ENCODE measurements at regions not wholly inside any gene's neighbourhood (a gene's known extent, or its start where the extent isn't known, plus 50 kb on each side); places are given as distances from the start of the nearest gene placed in this dataset.

GRCh38 chr6:12613811-12614210 lies 102.8 kb upstream of the PHACTR1 start:
- TF ChIP-seq, protein P1, sequence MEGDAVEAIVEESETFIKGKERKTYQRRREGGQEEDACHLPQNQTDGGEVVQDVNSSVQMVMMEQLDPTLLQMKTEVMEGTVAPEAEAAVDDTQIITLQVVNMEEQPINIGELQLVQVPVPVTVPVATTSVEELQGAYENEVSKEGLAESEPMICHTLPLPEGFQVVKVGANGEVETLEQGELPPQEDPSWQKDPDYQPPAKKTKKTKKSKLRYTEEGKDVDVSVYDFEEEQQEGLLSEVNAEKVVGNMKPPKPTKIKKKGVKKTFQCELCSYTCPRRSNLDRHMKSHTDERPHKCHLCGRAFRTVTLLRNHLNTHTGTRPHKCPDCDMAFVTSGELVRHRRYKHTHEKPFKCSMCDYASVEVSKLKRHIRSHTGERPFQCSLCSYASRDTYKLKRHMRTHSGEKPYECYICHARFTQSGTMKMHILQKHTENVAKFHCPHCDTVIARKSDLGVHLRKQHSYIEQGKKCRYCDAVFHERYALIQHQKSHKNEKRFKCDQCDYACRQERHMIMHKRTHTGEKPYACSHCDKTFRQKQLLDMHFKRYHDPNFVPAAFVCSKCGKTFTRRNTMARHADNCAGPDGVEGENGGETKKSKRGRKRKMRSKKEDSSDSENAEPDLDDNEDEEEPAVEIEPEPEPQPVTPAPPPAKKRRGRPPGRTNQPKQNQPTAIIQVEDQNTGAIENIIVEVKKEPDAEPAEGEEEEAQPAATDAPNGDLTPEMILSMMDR (IDR thresholded peaks at IDR 0.05) = no peak
- no peak overlapping the region for H3K4me3 ChIP-seq
- H3K9me3 ChIP-seq = no peaks in the 10 kb centered on the region
- ATAC-seq = no peak
- no peaks in the 10 kb centered on the region for H3K36me3 ChIP-seq (ENCODE audit: low read depth)
- H3K4me1 ChIP-seq (ENCODE audit: low read depth) = no peaks in the 10 kb centered on the region
- intact Hi-C loops (cut with DNase I, micrococcal nuclease) = no loop called here
- no peak for DNase-seq

DNA sequence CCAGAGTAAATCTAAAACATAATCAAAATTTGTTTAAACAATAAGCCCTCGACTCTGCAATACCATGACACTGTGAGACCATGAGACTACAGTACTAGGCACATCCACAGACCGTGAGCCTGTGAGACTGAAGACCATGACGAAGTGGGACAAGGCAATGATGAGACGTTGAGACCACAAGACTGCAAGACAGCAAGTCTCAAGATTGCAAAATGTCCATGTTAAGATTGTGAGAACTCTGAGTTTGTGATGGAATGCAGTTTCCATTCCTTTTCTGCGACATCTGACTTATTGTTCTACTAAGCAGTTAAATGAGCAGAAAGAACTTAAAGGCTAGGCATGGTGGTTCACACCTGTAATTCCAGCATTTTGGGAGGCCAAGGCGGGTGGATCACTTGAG lies 102.1 kb upstream of the PHACTR1 start:
- DNase-seq (no peak), ATAC-seq (no peak)
- Histone ChIP-seq H3K9me3 (no peaks in the 10 kb centered on the region), H3K4me1 (ENCODE audit: low read depth) (no peaks in the 10 kb centered on the region), H3K36me3 (ENCODE audit: low read depth) (no peaks in the 10 kb centered on the region), H3K4me3 (no peak overlapping the region)
- intact Hi-C loops (cut with DNase I, micrococcal nuclease) = no loop called here
- TF ChIP-seq, protein P1 (IDR thresholded peaks at IDR 0.05) = no peak

DNA sequence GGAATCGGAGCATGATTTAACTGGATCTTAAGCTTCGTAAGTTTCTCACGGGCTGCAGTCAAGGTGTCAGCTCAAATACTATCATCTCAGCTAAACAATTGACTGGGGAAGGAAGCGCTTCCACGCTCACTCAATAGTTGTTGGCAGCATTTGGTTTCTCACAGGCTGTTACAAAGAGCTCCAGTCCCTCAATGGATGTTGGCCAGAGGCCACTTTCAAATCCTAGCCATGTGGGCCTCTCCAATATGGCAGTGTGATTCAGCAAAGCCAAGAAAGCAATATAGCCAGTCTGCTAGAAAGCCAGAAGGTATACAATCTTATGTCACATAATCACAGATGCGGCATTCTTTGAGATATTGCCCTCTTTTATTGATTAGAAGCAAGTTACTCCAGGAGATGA lies 98.3 kb upstream of the PHACTR1 start:
- Histone ChIP-seq H3K4me1 (ENCODE audit: low read depth) (no peaks in the 10 kb centered on the region), H3K4me3 (no peak overlapping the region), H3K36me3 (ENCODE audit: low read depth) (no peaks in the 10 kb centered on the region), H3K9me3 (no peaks in the 10 kb centered on the region)
- DNase-seq (no peak), ATAC-seq (no peak)
- TF ChIP-seq, protein P1 (IDR thresholded peaks at IDR 0.05) = no peak
- intact Hi-C loops (cut with DNase I, micrococcal nuclease) = no loop called here

GRCh38 chr6:12621754-12622153 lies 94.8 kb upstream of the PHACTR1 start:
- H3K9me3 ChIP-seq = no peaks in the 10 kb centered on the region
- no peaks in the 10 kb centered on the region for H3K4me1 ChIP-seq (ENCODE audit: low read depth)
- DNase-seq (peak in 1 of 3 donors; percentile 8), ATAC-seq (no peak)
- H3K4me3 ChIP-seq = no peak overlapping the region
- intact Hi-C loops (cut with DNase I, micrococcal nuclease) = no loop called here
- TF ChIP-seq, protein P1 (IDR thresholded peaks at IDR 0.05) = no peak
- no peaks in the 10 kb centered on the region for H3K36me3 ChIP-seq (ENCODE audit: low read depth)

- intact Hi-C loops (cut with DNase I, micrococcal nuclease) = no loop called here
- H3K4me3 ChIP-seq = no peak overlapping the region
- H3K4me1 ChIP-seq (ENCODE audit: low read depth) = no peaks in the 10 kb centered on the region
- no peaks in the 10 kb centered on the region for H3K36me3 ChIP-seq (ENCODE audit: low read depth)
- no peak for ATAC-seq
- DNase-seq = no peak
- no peaks in the 10 kb centered on the region for H3K9me3 ChIP-seq
- TF ChIP-seq, protein P1 (IDR thresholded peaks at IDR 0.05) = no peak
Measured at GRCh38 chr6:12622566-12622965, 94.0 kb upstream of the PHACTR1 start.

DNA sequence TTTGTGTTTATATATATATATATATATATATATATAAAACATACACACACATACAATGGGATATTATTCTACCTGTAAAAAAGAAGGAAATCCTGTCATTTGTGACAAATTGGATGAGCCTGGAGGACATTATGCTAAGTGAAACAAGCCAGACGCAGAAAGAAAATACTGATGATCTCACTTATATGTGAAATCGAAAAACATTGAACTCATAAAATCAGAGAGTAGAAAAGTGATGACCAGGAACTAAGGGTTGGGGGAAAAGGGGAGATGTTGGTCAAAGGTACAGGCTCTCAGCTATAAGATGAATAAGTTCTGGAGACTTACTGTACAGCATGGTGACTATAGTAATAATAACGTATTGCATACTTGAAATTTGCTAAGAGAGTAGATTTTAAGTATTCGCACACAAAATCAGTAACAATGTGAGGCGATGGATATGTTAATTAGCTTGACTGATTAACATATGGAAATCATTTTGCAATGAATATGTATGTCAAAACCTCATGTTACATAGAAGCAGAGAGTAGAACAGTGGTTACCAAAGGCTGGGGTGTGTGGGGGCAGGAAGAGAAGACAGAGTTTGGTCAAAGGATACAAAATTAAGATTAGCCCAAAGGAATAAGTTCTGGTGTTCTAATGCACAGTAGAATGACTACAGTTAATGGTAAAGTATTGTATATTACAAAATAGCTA lies 92.3 kb upstream of the PHACTR1 start:
- Histone ChIP-seq H3K36me3 (ENCODE audit: low read depth) (no peaks in the 10 kb centered on the region), H3K4me3 (no peak overlapping the region), H3K4me1 (ENCODE audit: low read depth) (no peaks in the 10 kb centered on the region), H3K9me3 (no peaks in the 10 kb centered on the region)
- intact Hi-C loops (cut with DNase I, micrococcal nuclease) = no loop called here
- no peak for DNase-seq
- TF ChIP-seq, protein P1 (IDR thresholded peaks at IDR 0.05) = no peak
- no peak for ATAC-seq
